Mesendoderm (in vitro differentiated cells): ENCODE measurements at regions not wholly inside any gene's neighbourhood (a gene's known extent, or its start where the extent isn't known, plus 50 kb on each side); places are given as distances from the start of the nearest gene placed in this dataset.
A peak's percentile ranks its signal among the peaks of the same experiment; 100 is the strongest.
"Not testable (repeated sequence)": the region's sequence is repeated elsewhere in the genome, so short reads cannot be mapped to it uniquely, and the experiment has no call there.

ENCODE experiments used
- DNase-seq: peaks from one replicate; pipeline ENCODE4 v3.0.0; 2013
- H2AK5ac ChIP-seq: 2 replicates; pipeline ENCODE4 v1.6.1; 2013; ENCODE audit warnings: low read length, inconsistent platforms
- H2BK120ac ChIP-seq: 2 replicates; pipeline ENCODE4 v1.6.1; 2013; ENCODE audit warnings: low read depth, mild to moderate bottlenecking, low read length, moderate library complexity, mixed read lengths
- H2BK15ac ChIP-seq: replicated peaks from 2 replicates; pipeline ENCODE4 v1.6.1; 2013; ENCODE audit warnings: low read depth, mild to moderate bottlenecking, moderate library complexity
- H2BK5ac ChIP-seq: 2 replicates; pipeline ENCODE4 v1.6.1; 2013; ENCODE audit warnings: low read length, inconsistent platforms
- H3K18ac ChIP-seq: 2 replicates; pipeline ENCODE4 v1.6.1; 2013; ENCODE audit warnings: mild to moderate bottlenecking, low read length, mixed read lengths
- H3K23ac ChIP-seq: one replicate; pipeline ENCODE4 v1.6.1; 2013; ENCODE audit warnings: low read length
- H3K27ac ChIP-seq: 2 replicates; pipeline ENCODE4 v1.5.1; 2013; ENCODE audit warnings: low read depth, mild to moderate bottlenecking, inconsistent platforms, low read length, moderate library complexity
- H3K27me3 ChIP-seq: 2 replicates; pipeline ENCODE4 v1.6.1; 2013; ENCODE audit warnings: low read length, control low read depth, mild to moderate bottlenecking, inconsistent platforms; ENCODE audit not compliant: insufficient read depth, poor library complexity
- H3K36me3 ChIP-seq: 2 replicates; pipeline ENCODE4 v1.6.1; 2013; ENCODE audit warnings: low read length, inconsistent platforms; ENCODE audit not compliant: control insufficient read depth, insufficient read depth
- H3K4ac ChIP-seq: one replicate; pipeline ENCODE4 v1.6.1; 2013; ENCODE audit warnings: low read depth, mild to moderate bottlenecking, low read length, moderate library complexity
- H3K4me1 ChIP-seq: 2 replicates; pipeline ENCODE4 v1.6.1; 2013; ENCODE audit warnings: low read depth, low read length, inconsistent platforms; ENCODE audit not compliant: control insufficient read depth
- H3K4me2 ChIP-seq: 2 replicates; pipeline ENCODE4 v1.6.1; 2013; ENCODE audit warnings: low read length
- H3K4me3 ChIP-seq: 2 replicates; pipeline ENCODE4 v1.5.1; 2013; ENCODE audit warnings: mild to moderate bottlenecking, low read length
- H3K56ac ChIP-seq: one replicate; pipeline ENCODE4 v1.6.1; 2013; ENCODE audit warnings: low read length
- H3K79me1 ChIP-seq: 2 replicates; pipeline ENCODE4 v1.6.1; 2013; ENCODE audit warnings: low read length, inconsistent platforms
- H3K79me2 ChIP-seq: 2 replicates; pipeline ENCODE4 v1.6.1; 2013; ENCODE audit warnings: mild to moderate bottlenecking, low read length; ENCODE audit not compliant: control insufficient read depth, insufficient read depth
- H3K9ac ChIP-seq: 2 replicates; pipeline ENCODE4 v1.6.1; 2013; ENCODE audit warnings: low read length, inconsistent platforms
- H4K5ac ChIP-seq: one replicate; pipeline ENCODE4 v1.6.1; 2013; ENCODE audit warnings: low read length
- H4K8ac ChIP-seq: one replicate; pipeline ENCODE4 v1.6.1; 2013; ENCODE audit warnings: low read depth, mild to moderate bottlenecking, control low read depth, low read length, moderate library complexity
- WGBS: extraction: QIAGEN DNeasy Blood & Tissue Kit; methylation state at CpG from one replicate; pipeline ENCODE4 v1.1.7; 2013; ENCODE audit warnings: low lambda C conversion rate, missing lambda C conversion rate; ENCODE audit not compliant: insufficient coverage; ENCODE audit errors: extremely low coverage; 5-methylcytosine and 5-hydroxymethylcytosine counted together

DNA sequence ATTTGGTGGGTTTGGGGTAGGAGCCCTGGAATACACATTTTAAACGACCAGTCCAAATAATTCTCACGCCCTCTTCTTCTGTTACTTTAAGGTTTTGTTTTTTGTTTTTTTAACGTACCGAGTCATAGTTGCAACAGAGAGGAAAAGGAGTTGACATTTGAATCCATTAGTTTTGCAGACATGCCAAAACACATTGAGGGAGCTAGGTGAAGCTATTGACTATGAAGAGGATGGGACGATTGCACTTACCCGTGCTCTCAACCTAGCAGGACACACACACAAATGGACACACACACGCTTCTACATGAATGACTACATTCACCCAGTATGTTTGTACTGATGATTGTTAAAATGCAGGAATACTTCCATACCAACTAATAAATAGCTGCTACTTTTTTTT is 54.3 kb upstream of the CIT start:
- H3K18ac ChIP-seq = no peak overlapping the region
- no peak overlapping the region for H3K9ac ChIP-seq
- H3K79me1 ChIP-seq = no peaks in the 10 kb centered on the region
- H2BK5ac ChIP-seq = no peak overlapping the region
- H2BK120ac ChIP-seq = no peak overlapping the region
- no peak overlapping the region for H3K23ac ChIP-seq
- no peak overlapping the region for H3K27ac ChIP-seq
- WGBS = no CpG with 5 or more reads among the region's 7 CpGs
- no peak overlapping the region for H3K56ac ChIP-seq
- H4K5ac ChIP-seq = no peak overlapping the region
- no peak overlapping the region for H4K8ac ChIP-seq
- H3K4me3 ChIP-seq = no peak overlapping the region
- H3K36me3 ChIP-seq = no peaks in the 10 kb centered on the region
- no peaks in the 10 kb centered on the region for H3K79me2 ChIP-seq
- no peaks in the 10 kb centered on the region for H3K4me1 ChIP-seq
- H2AK5ac ChIP-seq = no peak overlapping the region
- H3K27me3 ChIP-seq = no peaks in the 10 kb centered on the region
- no peak overlapping the region for H3K4ac ChIP-seq
- no peak overlapping the region for H2BK15ac ChIP-seq
- H3K4me2 ChIP-seq = no peak overlapping the region
- DNase-seq = no peak

DNA sequence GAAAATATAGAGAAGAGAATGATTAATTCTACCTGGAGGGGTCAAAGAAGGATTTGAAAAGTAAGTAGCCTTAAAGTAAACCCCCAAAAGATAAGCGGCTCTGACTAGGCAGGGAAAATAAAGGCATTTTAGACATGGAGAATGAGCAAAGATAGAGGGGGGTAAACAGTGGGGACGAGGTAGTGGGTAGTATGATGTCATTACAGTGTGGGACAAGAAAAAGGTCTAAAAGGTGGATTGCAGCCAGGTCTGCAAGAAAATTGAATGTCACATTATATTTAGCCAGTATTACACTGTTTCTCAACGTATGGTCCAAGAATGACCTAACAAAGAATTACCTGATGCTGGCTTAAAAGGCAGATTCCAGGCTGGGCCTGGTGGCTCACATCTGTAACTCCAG is 55.8 kb upstream of the CIT start:
- Histone ChIP-seq H3K4ac (no peak overlapping the region), H2BK15ac (no peak overlapping the region), H2AK5ac (no peak overlapping the region), H3K23ac (no peak overlapping the region), H3K18ac (no peak overlapping the region), H3K36me3 (no peaks in the 10 kb centered on the region), H3K56ac (no peak overlapping the region), H3K79me2 (no peaks in the 10 kb centered on the region), H3K4me2 (no peak overlapping the region), H2BK120ac (no peak overlapping the region), H3K27ac (no peak overlapping the region), H3K79me1 (no peaks in the 10 kb centered on the region), H3K4me1 (no peaks in the 10 kb centered on the region), H2BK5ac (no peak overlapping the region), H3K4me3 (no peak overlapping the region), H4K8ac (no peak overlapping the region), H3K9ac (no peak overlapping the region), H3K27me3 (no peaks in the 10 kb centered on the region), H4K5ac (no peak overlapping the region)
- no CpG with 5 or more reads among the region's 3 CpGs for WGBS
- DNase-seq = no peak

DNA sequence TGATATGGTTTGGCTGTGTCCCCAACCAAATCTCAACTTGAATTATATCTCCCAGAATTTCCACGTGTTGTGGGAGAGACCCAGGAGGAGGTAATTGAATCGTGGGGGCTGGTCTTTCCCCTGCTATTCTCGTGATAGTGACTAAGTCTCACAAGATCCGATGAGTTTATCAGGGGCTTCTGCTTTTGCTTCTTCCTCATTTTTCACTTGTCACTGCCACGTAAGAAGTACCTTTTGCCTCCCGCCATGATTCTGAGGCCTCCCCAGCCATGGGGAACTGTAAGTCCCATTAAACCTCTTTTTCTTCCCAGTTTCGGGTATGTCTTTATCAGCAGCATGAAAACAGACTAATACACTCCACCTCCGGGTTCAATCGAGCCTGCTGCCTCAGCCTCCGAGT is 54.3 kb upstream of the BICDL1 start:
- H3K4me1 ChIP-seq, H2BK5ac ChIP-seq, H3K4me2 ChIP-seq, DNase-seq, H3K36me3 ChIP-seq, H3K79me1 ChIP-seq, H3K27me3 ChIP-seq, H2BK15ac ChIP-seq, H3K4ac ChIP-seq, H3K27ac ChIP-seq, H4K8ac ChIP-seq, H3K79me2 ChIP-seq, H3K4me3 ChIP-seq, H3K9ac ChIP-seq, H3K56ac ChIP-seq, H4K5ac ChIP-seq, H3K23ac ChIP-seq, H2AK5ac ChIP-seq, H2BK120ac ChIP-seq, H3K18ac ChIP-seq: not testable (repeated sequence)
- no CpG with 5 or more reads among the region's 10 CpGs for WGBS

DNA sequence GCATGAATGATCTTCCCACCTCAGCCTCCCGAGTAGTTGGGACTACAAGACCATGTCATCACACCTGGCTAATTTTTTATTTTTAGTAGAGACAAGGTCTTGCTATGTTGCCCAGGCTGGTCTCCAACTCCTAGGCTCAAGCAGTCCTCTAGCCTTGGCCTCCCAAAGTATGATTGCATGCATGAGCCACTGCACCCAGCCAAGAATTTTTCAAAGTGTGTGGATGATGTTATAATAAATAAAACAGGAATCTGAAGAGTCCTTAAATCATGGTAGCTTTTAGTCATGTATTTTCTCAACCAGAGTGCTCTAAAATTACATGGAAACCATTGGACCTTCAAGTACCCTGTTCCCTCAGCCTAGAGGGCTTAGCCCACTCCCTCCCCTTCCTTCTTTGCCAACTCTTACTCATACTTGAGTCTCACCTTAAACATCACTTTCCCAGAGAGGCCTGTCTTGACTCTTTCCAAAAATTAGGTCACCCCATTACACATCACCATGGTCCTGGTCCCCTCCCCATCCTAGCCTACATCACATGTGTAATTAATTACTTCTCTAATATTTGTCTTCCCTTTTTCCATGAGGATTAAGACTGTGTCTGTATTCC is 52.2 kb upstream of the BICDL1 start:
- Histone ChIP-seq H2AK5ac (no peak overlapping the region), H3K23ac (no peak overlapping the region), H3K36me3 (no peaks in the 10 kb centered on the region), H4K8ac (no peak overlapping the region), H3K18ac (no peak overlapping the region), H3K9ac (no peak overlapping the region), H3K27me3 (no peaks in the 10 kb centered on the region), H3K4ac (no peak overlapping the region), H3K56ac (no peak overlapping the region), H3K79me1 (no peaks in the 10 kb centered on the region), H3K4me1 (no peaks in the 10 kb centered on the region), H3K4me2 (no peak overlapping the region), H3K27ac (no peak overlapping the region), H2BK5ac (no peak overlapping the region), H2BK15ac (no peak overlapping the region), H3K4me3 (no peak overlapping the region), H3K79me2 (no peaks in the 10 kb centered on the region), H2BK120ac (no peak overlapping the region), H4K5ac (no peak overlapping the region)
- no CpG with 5 or more reads among the region's 1 CpG for WGBS
- DNase-seq = no peak

DNA sequence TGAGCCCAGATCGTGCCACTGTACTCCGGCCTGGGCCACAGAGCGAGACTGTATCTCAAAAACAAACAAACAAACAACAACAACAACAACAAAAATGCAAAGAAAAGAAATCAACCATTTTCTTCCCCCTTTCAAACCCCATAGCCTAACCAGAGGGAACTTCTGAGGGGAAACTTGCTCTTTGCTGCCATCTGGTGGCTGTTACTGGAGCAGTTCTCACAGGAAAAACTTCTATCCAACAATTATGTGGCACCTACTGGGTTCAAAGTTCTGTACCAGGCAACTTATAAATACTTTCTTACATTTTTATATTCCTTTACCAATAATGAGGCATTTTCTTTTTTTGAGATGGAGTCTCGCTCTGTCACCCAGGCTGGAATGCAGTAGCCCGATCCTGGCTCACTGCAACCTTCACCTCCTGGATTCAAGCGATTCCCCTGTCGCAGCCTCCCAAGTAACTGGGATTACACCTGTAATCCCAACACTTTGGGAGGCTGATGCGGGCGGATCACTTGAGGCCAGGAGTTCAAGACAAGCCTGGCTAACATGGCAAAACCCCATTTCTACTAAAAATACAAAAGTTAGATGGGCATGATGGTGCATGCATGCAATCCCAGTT is 50.9 kb upstream of the BICDL1 start:
- Histone ChIP-seq H3K79me1 (no peaks in the 10 kb centered on the region), H3K4ac (no peak overlapping the region), H3K79me2 (no peaks in the 10 kb centered on the region), H2BK120ac (no peak overlapping the region), H3K4me3 (no peak overlapping the region), H2BK15ac (no peak overlapping the region), H3K23ac (no peak overlapping the region), H4K5ac (no peak overlapping the region), H3K4me1 (no peaks in the 10 kb centered on the region), H2AK5ac (no peak overlapping the region), H3K36me3 (no peaks in the 10 kb centered on the region), H3K18ac (no peak overlapping the region), H3K9ac (no peak overlapping the region), H4K8ac (no peak overlapping the region), H3K27ac (no peak overlapping the region), H2BK5ac (no peak overlapping the region), H3K56ac (no peak overlapping the region), H3K27me3 (no peaks in the 10 kb centered on the region), H3K4me2 (no peak overlapping the region)
- DNase-seq = peak; percentile 65
- no CpG with 5 or more reads among the region's 9 CpGs for WGBS
